ENCODE measurements at regions not wholly inside any gene's neighbourhood (a gene's known extent, or its start where the extent isn't known, plus 50 kb on each side); places are given as distances from the start of the nearest gene placed in this dataset.
A peak's percentile ranks its signal among the peaks of the same experiment; 100 is the strongest.

DNA sequence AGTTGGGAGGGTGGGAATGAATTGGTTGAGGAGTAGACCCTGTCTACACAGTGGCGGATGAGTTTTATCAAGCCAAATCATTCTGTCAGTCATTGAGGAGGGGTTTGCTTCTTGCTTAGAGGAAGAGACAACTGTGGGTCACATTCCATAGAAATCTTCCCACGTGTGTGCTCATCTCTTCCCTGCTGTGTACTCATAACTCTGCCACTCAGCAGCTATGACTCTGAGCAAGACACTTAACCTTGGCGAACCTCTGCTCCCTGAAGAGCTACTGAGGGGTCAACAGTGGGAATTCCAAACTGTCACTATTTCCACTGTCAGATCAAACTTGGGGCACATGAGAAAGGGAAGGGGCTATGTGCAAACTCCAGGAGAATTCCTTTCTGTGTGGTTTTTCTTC lies 72.6 kb upstream of the COX10 start:
- H3K27me3 ChIP-seq (ENCODE audit: insufficient read depth, low read length, poor library complexity, severe bottlenecking), result no peaks in the 10 kb centered on the region
- H3K27ac ChIP-seq (ENCODE audit: low read depth, low read length), result no peak overlapping the region
- CTCF ChIA-PET, result no interaction called here
- H3K36me3 ChIP-seq (ENCODE audit: insufficient read depth, low read length), result no peaks in the 10 kb centered on the region
- H3K27ac Mint-ChIP-seq, result no peak overlapping the region
- POLR2A ChIA-PET, result no interaction called here
- no peaks in the 10 kb centered on the region for H3K4me1 Mint-ChIP-seq
- no peak overlapping the region for H3K4me3 Mint-ChIP-seq
- H3K27me3 Mint-ChIP-seq, result no peaks in the 10 kb centered on the region
- H3K4me1 ChIP-seq (ENCODE audit: insufficient read depth, low read length), result no peaks in the 10 kb centered on the region
- no peak overlapping the region for H3K4me3 ChIP-seq (ENCODE audit: low read length)
- DNase-seq, result no peak
- H3K36me3 Mint-ChIP-seq, result peaks cover 2 to 15% (median 4%) of the 10 kb centered on the region in 3 donors
- H3K9me3 Mint-ChIP-seq, result peaks cover 0 to 3% (median 0%) of the 10 kb centered on the region in 5 donors
- no peaks in the 10 kb centered on the region for H3K9me3 ChIP-seq (ENCODE audit: low read length)

- Histone ChIP-seq H3K27ac (ENCODE audit: low read depth, low read length) (no peak overlapping the region), H3K36me3 (ENCODE audit: insufficient read depth, low read length) (no peaks in the 10 kb centered on the region), H3K4me1 (ENCODE audit: insufficient read depth, low read length) (no peaks in the 10 kb centered on the region), H3K4me3 (ENCODE audit: low read length) (no peak overlapping the region), H3K9me3 (ENCODE audit: low read length) (no peaks in the 10 kb centered on the region), H3K27me3 (ENCODE audit: insufficient read depth, low read length, poor library complexity, severe bottlenecking) (no peaks in the 10 kb centered on the region)
- POLR2A ChIA-PET, result no interaction called here
- peaks cover 0 to 3% (median 0%) of the 10 kb centered on the region in 5 donors for H3K9me3 Mint-ChIP-seq
- no peaks in the 10 kb centered on the region for H3K4me1 Mint-ChIP-seq
- no peak overlapping the region for H3K27ac Mint-ChIP-seq
- CTCF ChIA-PET, result no interaction called here
- no peak overlapping the region for H3K4me3 Mint-ChIP-seq
- no peaks in the 10 kb centered on the region for H3K27me3 Mint-ChIP-seq
- DNase-seq, result no peak
- peaks cover 2 to 11% (median 2%) of the 10 kb centered on the region in 3 donors for H3K36me3 Mint-ChIP-seq
These were observed 64.2 kb upstream of the COX10 start for GRCh38 chr17:14004927-14005620.

DNA sequence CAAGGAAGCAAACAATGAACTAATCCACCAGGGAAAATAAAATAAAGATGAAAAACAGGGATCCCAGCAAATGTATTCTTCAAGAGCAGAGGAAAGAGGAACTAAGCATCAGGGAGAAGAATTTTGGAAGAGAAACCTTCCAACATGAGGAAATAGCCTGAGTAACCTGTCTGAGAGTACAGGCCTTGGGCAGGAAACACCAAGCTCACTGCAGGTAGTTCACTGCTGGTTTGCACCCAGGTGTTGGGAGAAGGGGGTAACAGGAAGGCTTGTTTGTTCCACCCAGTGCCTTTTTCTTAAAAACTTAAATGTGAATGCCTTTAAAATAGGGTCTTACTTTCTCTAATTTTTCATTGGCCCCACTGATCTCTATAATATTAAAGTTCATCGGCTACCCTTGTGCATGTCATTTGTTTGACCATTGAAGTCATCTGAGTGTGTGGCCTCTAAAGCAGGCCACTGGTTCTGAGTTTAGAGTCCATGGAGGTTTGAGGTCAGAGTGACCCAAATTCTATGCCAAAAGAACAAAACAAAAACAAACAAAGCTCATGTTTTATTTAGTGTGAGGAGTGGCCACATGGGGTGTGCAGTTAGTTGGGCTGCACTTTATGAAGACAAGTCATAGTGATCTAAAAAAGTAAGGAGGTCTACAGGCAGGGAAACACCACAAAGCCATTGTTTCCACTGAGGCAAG lies 62.9 kb upstream of the COX10 start:
- peaks cover 0 to 8% (median 2%) of the 10 kb centered on the region in 3 donors for H3K36me3 Mint-ChIP-seq
- peak overlapping the region in 3 of 8 donors; percentile 5 to 84 (median 10) for H3K27ac Mint-ChIP-seq
- H3K27me3 ChIP-seq (ENCODE audit: insufficient read depth, low read length, poor library complexity, severe bottlenecking), result no peaks in the 10 kb centered on the region
- H3K36me3 ChIP-seq (ENCODE audit: insufficient read depth, low read length), result no peaks in the 10 kb centered on the region
- ChIA-PET CTCF (no interaction called here), POLR2A (no interaction called here)
- H3K9me3 ChIP-seq (ENCODE audit: low read length), result no peaks in the 10 kb centered on the region
- H3K4me3 Mint-ChIP-seq, result no peak overlapping the region
- no peak overlapping the region for H3K27ac ChIP-seq (ENCODE audit: low read depth, low read length)
- no peaks in the 10 kb centered on the region for H3K4me1 ChIP-seq (ENCODE audit: insufficient read depth, low read length)
- DNase-seq, result no peak
- no peaks in the 10 kb centered on the region for H3K4me1 Mint-ChIP-seq
- no peaks in the 10 kb centered on the region for H3K9me3 Mint-ChIP-seq
- peaks cover 0 to 3% of the 10 kb centered on the region in 2 donors for H3K27me3 Mint-ChIP-seq
- H3K4me3 ChIP-seq (ENCODE audit: low read length), result no peak overlapping the region

- Mint-ChIP-seq H3K4me3 (no peak overlapping the region), H3K4me1 (no peaks in the 10 kb centered on the region), H3K9me3 (no peaks in the 10 kb centered on the region), H3K27me3 (peaks cover 0 to 7% of the 10 kb centered on the region in 2 donors), H3K36me3 (peaks cover 0 to 3% (median 2%) of the 10 kb centered on the region in 3 donors), H3K27ac (peak overlapping the region in 1 of 8 donors; percentile 41)
- no peaks in the 10 kb centered on the region for H3K27me3 ChIP-seq (ENCODE audit: insufficient read depth, low read length, poor library complexity, severe bottlenecking)
- ChIA-PET CTCF (no interaction called here), POLR2A (no interaction called here)
- no peak overlapping the region for H3K4me3 ChIP-seq (ENCODE audit: low read length)
- no peaks in the 10 kb centered on the region for H3K9me3 ChIP-seq (ENCODE audit: low read length)
- no peaks in the 10 kb centered on the region for H3K36me3 ChIP-seq (ENCODE audit: insufficient read depth, low read length)
- no peaks in the 10 kb centered on the region for H3K4me1 ChIP-seq (ENCODE audit: insufficient read depth, low read length)
- DNase-seq, result no peak
- H3K27ac ChIP-seq (ENCODE audit: low read depth, low read length), result no peak overlapping the region
These were observed 61.4 kb upstream of the COX10 start for GRCh38 chr17:14007951-14008350.

- H3K4me3 Mint-ChIP-seq, result no peak overlapping the region
- peaks cover 0 to 3% (median 2%) of the 10 kb centered on the region in 3 donors for H3K36me3 Mint-ChIP-seq
- Histone ChIP-seq H3K27me3 (ENCODE audit: insufficient read depth, low read length, poor library complexity, severe bottlenecking) (no peaks in the 10 kb centered on the region), H3K9me3 (ENCODE audit: low read length) (no peaks in the 10 kb centered on the region), H3K36me3 (ENCODE audit: insufficient read depth, low read length) (no peaks in the 10 kb centered on the region), H3K4me3 (ENCODE audit: low read length) (no peak overlapping the region), H3K27ac (ENCODE audit: low read depth, low read length) (no peak overlapping the region), H3K4me1 (ENCODE audit: insufficient read depth, low read length) (no peaks in the 10 kb centered on the region)
- no peaks in the 10 kb centered on the region for H3K4me1 Mint-ChIP-seq
- POLR2A ChIA-PET, result no interaction called here
- CTCF ChIA-PET, result interaction anchor here (1.1 kb wide), 1 partner anchor 774 kb away, joined by 3 read pairs; no protein-coding TSS in a partner anchor
- H3K27ac Mint-ChIP-seq, result no peak overlapping the region
- no peak for DNase-seq
- H3K9me3 Mint-ChIP-seq, result no peaks in the 10 kb centered on the region
- peaks cover 5 to 12% of the 10 kb centered on the region in 2 donors for H3K27me3 Mint-ChIP-seq
These were observed 58.1 kb upstream of the COX10 start for GRCh38 chr17:14011036-14011692.

DNA sequence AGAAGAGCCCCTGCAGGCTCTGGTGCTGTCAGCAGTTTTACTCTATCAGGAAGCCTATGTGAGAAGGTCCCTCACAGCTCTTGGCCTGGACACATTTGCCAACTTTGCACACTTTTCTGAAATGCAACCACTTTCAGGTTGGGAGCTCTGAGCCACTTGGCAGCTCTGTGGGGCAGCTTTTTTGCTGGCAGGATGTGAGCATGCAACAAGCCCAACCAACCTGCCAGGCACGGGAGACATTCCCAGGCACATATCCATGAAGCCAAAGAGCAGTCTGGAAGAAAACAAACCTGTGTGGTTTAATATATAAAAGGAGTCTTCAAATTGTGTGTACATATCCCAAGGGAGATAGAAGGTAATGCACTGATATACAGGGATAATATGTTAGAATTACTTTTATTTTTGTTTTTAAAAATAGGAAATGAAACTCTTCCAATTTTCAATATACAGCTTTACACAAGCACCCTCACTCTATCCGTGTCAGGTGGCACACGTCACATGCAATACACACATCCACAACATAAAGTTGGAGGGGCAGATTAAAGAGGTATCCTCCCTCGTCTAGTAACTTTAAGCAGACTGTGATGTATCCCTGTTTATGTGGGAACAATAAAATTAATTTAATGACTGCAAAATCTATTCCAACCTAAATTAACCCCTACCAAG lies 57.4 kb upstream of the COX10 start:
- Histone ChIP-seq H3K36me3 (ENCODE audit: insufficient read depth, low read length) (no peaks in the 10 kb centered on the region), H3K4me3 (ENCODE audit: low read length) (no peak overlapping the region), H3K9me3 (ENCODE audit: low read length) (no peaks in the 10 kb centered on the region), H3K4me1 (ENCODE audit: insufficient read depth, low read length) (no peaks in the 10 kb centered on the region), H3K27ac (ENCODE audit: low read depth, low read length) (no peak overlapping the region), H3K27me3 (ENCODE audit: insufficient read depth, low read length, poor library complexity, severe bottlenecking) (no peaks in the 10 kb centered on the region)
- H3K27me3 Mint-ChIP-seq, result peaks cover 6 to 12% of the 10 kb centered on the region in 2 donors
- POLR2A ChIA-PET, result no interaction called here
- H3K4me1 Mint-ChIP-seq, result no peaks in the 10 kb centered on the region
- no peak overlapping the region for H3K27ac Mint-ChIP-seq
- CTCF ChIA-PET, result interaction anchor here (0.9 to 1.1 kb wide), 2 partner anchors 286 to 773 kb away, joined by 3 read pairs; no protein-coding TSS in a partner anchor
- H3K4me3 Mint-ChIP-seq, result no peak overlapping the region
- DNase-seq, result no peak
- no peaks in the 10 kb centered on the region for H3K9me3 Mint-ChIP-seq
- H3K36me3 Mint-ChIP-seq, result peaks cover 0 to 3% (median 2%) of the 10 kb centered on the region in 3 donors

GRCh38 chr17:14014657-14015056 lies 54.6 kb upstream of the COX10 start:
- Histone ChIP-seq H3K27ac (ENCODE audit: low read depth, low read length) (no peak overlapping the region), H3K27me3 (ENCODE audit: insufficient read depth, low read length, poor library complexity, severe bottlenecking) (no peaks in the 10 kb centered on the region), H3K36me3 (ENCODE audit: insufficient read depth, low read length) (no peaks in the 10 kb centered on the region), H3K9me3 (ENCODE audit: low read length) (no peaks in the 10 kb centered on the region), H3K4me3 (ENCODE audit: low read length) (no peak overlapping the region), H3K4me1 (ENCODE audit: insufficient read depth, low read length) (no peaks in the 10 kb centered on the region)
- no peak overlapping the region for H3K27ac Mint-ChIP-seq
- ChIA-PET CTCF (no interaction called here), POLR2A (no interaction called here)
- H3K36me3 Mint-ChIP-seq, result peaks cover 0 to 4% (median 3%) of the 10 kb centered on the region in 3 donors
- peaks cover 6 to 12% of the 10 kb centered on the region in 2 donors for H3K27me3 Mint-ChIP-seq
- H3K4me3 Mint-ChIP-seq, result no peak overlapping the region
- no peak for DNase-seq
- peaks cover 3 to 11% (median 3%) of the 10 kb centered on the region in 3 donors for H3K4me1 Mint-ChIP-seq
- H3K9me3 Mint-ChIP-seq, result no peaks in the 10 kb centered on the region

DNA sequence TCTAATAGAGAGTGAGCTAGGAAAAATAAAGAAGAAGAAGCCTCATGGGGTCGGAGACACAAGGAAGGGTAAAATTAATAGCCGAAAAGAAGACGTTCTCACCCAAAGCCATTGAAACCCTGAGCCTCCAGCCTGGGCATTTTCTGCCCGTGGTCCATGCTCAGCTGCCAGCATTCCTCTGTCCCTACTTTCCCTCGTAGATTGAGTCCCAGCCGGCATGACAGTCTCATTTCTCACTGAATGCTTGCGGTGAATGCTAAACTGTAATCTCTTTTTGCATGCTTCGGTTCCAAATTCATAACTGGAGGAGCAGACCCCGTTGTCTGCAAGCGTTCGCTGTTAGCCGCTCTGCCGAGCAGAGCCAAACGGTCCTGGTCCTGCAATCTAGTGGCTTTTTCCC lies 54.0 kb upstream of the COX10 start:
- no peaks in the 10 kb centered on the region for H3K9me3 Mint-ChIP-seq
- no peak for DNase-seq

More for the DNA sequence above, 54.0 kb upstream of the COX10 start:
- H3K36me3 ChIP-seq (ENCODE audit: insufficient read depth, low read length), result no peaks in the 10 kb centered on the region
- POLR2A ChIA-PET, result no interaction called here
- Mint-ChIP-seq H3K36me3 (peaks cover 0 to 4% (median 3%) of the 10 kb centered on the region in 3 donors), H3K27ac (peak overlapping the region in 1 of 8 donors; percentile 57), H3K27me3 (peaks cover 6 to 12% of the 10 kb centered on the region in 2 donors), H3K4me3 (no peak overlapping the region), H3K4me1 (peaks cover 3 to 13% (median 4%) of the 10 kb centered on the region in 3 donors)
- no peak overlapping the region for H3K27ac ChIP-seq (ENCODE audit: low read depth, low read length)
- H3K4me3 ChIP-seq (ENCODE audit: low read length), result no peak overlapping the region
- CTCF ChIA-PET, result no interaction called here
- no peaks in the 10 kb centered on the region for H3K9me3 ChIP-seq (ENCODE audit: low read length)
- no peaks in the 10 kb centered on the region for H3K27me3 ChIP-seq (ENCODE audit: insufficient read depth, low read length, poor library complexity, severe bottlenecking)
- H3K4me1 ChIP-seq (ENCODE audit: insufficient read depth, low read length), result no peaks in the 10 kb centered on the region
